Body of pancreas (tissue), 4 donors: ENCODE measurements at regions not wholly inside any gene's neighbourhood (a gene's known extent, or its start where the extent isn't known, plus 50 kb on each side); places are given as distances from the start of the nearest gene placed in this dataset.

Experiments
- ATAC-seq: fragments of 150-250 bp; one replicate; pipeline ENCODE4 v1.9.1; 2016
- DNase-seq, 4 donors: peaks; one replicate each; pipeline ENCODE4 v3.0.0-alpha.2; 2019
- H3K27ac ChIP-seq, 4 donors: fragments of 200-600 bp; sonication (generic); 1 replicate in 3 of 4; 2 replicates in 1 of 4; pipeline versions ENCODE4 v1.5.1 to v1.6.1; 2016 to 2019; ENCODE audit warnings: mild to moderate bottlenecking in 1 of 4, mixed read lengths in 1 of 4, moderate library complexity in 1 of 4
- H3K27me3 ChIP-seq, 2 donors: fragments of 200-600 bp; sonication (generic); one replicate each; pipeline ENCODE4 v1.6.0; 2016; ENCODE audit warnings: mild to moderate bottlenecking in 1 of 2
- H3K36me3 ChIP-seq, 2 donors: fragments of 200-600 bp; sonication (generic); replicated peaks in 1 of 2; 2 replicates each; pipeline ENCODE4 v1.5.1; 2016; ENCODE audit warnings: low read depth in 2 of 2; ENCODE audit not compliant: insufficient read depth in 1 of 2
- H3K4me1 ChIP-seq: fragments of 200-600 bp; sonication (generic); one replicate; pipeline ENCODE4 v1.6.0; 2016
- H3K4me3 ChIP-seq, 2 donors: fragments of 200-600 bp; sonication (generic); 1 replicate in 1 of 2; 2 replicates in 1 of 2; pipeline ENCODE4 v1.5.1; 2016 to 2019
- H3K9me3 ChIP-seq, 3 donors: fragments of 200-600 bp; sonication (generic); 1 replicate in 2 of 3; 2 replicates in 1 of 3; pipeline ENCODE4 v1.5.1; 2016
- POLR2A ChIP-seq, 3 donors: fragments of 450-650 bp; IDR thresholded peaks; one replicate each; pipeline ENCODE4 v1.6.1; 2016; ENCODE audit warnings: antibody characterized with exemption in 3 of 3, mild to moderate bottlenecking in 2 of 3
- WGBS, 2 donors: methylation state at CpG; one replicate each; pipeline ENCODE4 v1.1.5; 2017; 5-methylcytosine and 5-hydroxymethylcytosine counted together
- intact Hi-C: fragments of 100-400 bp; cut with DNase I; formaldehyde crosslinking; loops from one replicate; pipeline ENCODE4 v1.15.1; 2023
- TF ChIP-seq, protein P1 (sequence below), 7 experiments: fragments of 450-650 bp in 4 of 7; fragments of 200-600 bp in 3 of 7; sonication (generic) in 3 of 7; IDR thresholded peaks; one replicate each; pipeline ENCODE4 v1.5.1; 2016 to 2019; ENCODE audit warnings: antibody characterized with exemption in 7 of 7

DNA sequence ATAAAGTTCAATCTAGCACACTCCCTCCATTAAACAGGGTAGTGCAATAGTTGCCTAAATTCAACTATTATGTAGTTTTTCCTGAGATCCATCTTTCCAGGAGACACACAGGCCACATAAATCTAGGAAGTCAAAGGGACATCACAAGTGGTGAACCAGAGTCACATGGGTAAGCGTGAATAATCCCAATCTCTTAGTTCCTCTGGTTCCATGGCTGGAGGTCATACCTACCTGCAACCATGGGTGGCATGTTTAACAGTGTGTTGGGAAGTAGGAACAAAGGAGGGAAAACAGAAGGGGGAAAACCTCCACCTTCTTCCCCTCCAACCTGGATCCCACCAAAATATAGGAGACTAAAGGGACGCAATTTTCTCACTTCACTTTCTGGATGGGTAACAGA lies 2651.6 kb downstream of the ARAP2 start:
- no peak for TF ChIP-seq POLR2A (IDR thresholded peaks at IDR 0.05)
- no peak overlapping the region for H3K4me3 ChIP-seq
- ATAC-seq (no peak), DNase-seq (no peak)
- WGBS, 2 donors: 65 to 74% methylated on average over 2 of the region's 2 CpGs
- no peaks in the 10 kb centered on the region for H3K4me1 ChIP-seq
- H3K27ac ChIP-seq: no peak overlapping the region
- intact Hi-C loops: no loop called here
- no peaks in the 10 kb centered on the region for H3K36me3 ChIP-seq
- no peaks in the 10 kb centered on the region for H3K27me3 ChIP-seq
- peaks cover 0 to 22% (median 2%) of the 10 kb centered on the region in 3 donors for H3K9me3 ChIP-seq

DNA sequence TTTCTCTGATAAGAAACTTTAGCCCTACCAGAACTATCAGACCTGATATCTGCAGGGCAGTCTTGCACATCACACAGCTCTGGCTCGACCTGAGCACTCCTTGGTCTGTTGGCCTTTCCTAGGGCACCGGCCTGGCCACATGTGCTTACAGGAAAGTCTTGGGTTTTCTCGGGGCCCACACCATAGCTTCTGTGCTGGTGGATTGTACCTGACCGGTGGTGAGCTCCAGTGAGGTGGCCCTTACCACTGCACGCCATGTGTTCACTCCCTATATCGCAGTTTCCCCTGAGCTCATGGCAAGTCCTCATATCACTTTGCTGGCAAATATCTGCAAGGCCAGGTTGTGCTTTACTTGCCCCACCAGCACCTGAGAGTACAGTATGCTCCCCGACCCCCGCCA lies 2637.4 kb downstream of the ARAP2 start:
- TF ChIP-seq POLR2A (IDR thresholded peaks at IDR 0.05): no peak
- TF ChIP-seq, protein P1, sequence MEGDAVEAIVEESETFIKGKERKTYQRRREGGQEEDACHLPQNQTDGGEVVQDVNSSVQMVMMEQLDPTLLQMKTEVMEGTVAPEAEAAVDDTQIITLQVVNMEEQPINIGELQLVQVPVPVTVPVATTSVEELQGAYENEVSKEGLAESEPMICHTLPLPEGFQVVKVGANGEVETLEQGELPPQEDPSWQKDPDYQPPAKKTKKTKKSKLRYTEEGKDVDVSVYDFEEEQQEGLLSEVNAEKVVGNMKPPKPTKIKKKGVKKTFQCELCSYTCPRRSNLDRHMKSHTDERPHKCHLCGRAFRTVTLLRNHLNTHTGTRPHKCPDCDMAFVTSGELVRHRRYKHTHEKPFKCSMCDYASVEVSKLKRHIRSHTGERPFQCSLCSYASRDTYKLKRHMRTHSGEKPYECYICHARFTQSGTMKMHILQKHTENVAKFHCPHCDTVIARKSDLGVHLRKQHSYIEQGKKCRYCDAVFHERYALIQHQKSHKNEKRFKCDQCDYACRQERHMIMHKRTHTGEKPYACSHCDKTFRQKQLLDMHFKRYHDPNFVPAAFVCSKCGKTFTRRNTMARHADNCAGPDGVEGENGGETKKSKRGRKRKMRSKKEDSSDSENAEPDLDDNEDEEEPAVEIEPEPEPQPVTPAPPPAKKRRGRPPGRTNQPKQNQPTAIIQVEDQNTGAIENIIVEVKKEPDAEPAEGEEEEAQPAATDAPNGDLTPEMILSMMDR (IDR thresholded peaks at IDR 0.05): no peak
- Histone ChIP-seq H3K27ac (no peak overlapping the region), H3K36me3 (no peaks in the 10 kb centered on the region), H3K9me3 (peaks cover 0 to 10% (median 0%) of the 10 kb centered on the region in 3 donors), H3K27me3 (no peaks in the 10 kb centered on the region), H3K4me1 (no peaks in the 10 kb centered on the region), H3K4me3 (no peak overlapping the region)
- intact Hi-C loops: no loop called here
- DNase-seq: no peak
- ATAC-seq: no peak
- 76 to 81% methylated on average over 5 to 8 of the region's 8 CpGs for WGBS, 2 donors

DNA sequence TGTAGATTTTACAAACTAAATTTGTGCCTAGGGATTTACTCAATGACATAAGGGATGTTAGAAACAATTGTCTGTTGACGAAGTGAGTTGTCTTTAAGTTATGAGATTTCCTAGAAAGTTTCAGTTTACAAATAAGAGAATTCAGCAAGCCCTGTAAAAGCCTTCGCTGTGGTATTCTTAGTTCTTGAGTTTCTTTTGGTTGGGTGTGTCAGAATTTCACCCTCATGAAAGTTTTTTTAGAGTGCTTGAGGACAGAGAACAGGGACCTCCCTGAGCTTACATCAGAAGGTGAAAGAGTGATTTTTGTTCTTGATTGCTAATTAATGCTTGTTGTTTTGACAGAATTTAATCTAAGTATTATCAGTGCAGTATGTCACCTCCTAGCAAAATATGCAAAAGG lies 2628.2 kb downstream of the ARAP2 start:
- intact Hi-C loops: no loop called here
- no peaks in the 10 kb centered on the region for H3K36me3 ChIP-seq
- H3K9me3 ChIP-seq: no peaks in the 10 kb centered on the region
- 56 to 67% methylated on average over 2 of the region's 2 CpGs for WGBS, 2 donors
- ATAC-seq (no peak), DNase-seq (no peak)
- H3K4me1 ChIP-seq: no peaks in the 10 kb centered on the region
- H3K27me3 ChIP-seq: no peaks in the 10 kb centered on the region
- no peak for TF ChIP-seq POLR2A (IDR thresholded peaks at IDR 0.05)
- TF ChIP-seq, protein P1 (IDR thresholded peaks at IDR 0.05): no peak
- no peak overlapping the region for H3K27ac ChIP-seq
- H3K4me3 ChIP-seq: no peak overlapping the region

DNA sequence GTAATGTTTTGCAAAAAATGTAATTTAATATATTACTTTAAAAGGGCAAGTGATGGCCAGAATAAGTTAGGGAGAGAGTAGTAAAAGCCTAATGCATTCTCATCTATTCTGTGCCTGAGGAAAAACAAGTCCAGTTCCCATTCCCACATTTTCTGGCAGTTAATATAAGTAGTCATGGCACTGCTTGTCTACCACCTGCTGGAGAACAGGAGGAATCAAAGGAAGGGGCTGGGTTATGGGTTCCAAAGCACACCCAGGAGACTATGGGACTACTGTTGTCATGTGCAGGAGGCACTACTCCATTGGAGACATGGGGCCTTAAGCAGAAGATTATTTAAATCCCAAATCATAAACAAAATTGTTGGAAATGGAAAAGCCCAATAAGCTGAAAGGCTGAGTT lies 2618.6 kb downstream of the ARAP2 start:
- Histone ChIP-seq H3K9me3 (no peaks in the 10 kb centered on the region), H3K36me3 (no peaks in the 10 kb centered on the region), H3K27me3 (no peaks in the 10 kb centered on the region), H3K27ac (no peak overlapping the region), H3K4me1 (no peaks in the 10 kb centered on the region), H3K4me3 (no peak overlapping the region)
- DNase-seq (no peak), ATAC-seq (no peak)
- intact Hi-C loops: no loop called here
- no peak for TF ChIP-seq POLR2A (IDR thresholded peaks at IDR 0.05)
- TF ChIP-seq, protein P1 (IDR thresholded peaks at IDR 0.05): no peak

DNA sequence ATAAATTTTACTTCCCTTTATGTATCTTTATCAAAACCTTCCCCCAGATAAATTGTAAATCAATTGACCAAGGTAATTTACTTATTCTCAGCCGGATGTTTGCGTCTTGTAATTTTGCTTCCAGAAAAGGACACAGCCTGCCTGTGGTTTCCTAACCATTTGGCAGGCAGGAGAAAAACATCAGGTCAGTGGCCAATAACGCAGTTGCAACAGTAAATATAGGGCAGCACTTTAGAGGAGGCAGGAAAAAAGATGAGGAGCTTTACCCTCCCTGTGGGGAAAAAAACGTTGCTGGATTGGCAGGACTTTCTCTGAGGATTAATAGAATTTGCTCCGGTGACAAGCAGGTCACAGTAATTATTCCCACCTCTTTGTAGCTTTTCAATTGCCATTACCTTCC lies 2618.1 kb downstream of the ARAP2 start:
- Histone ChIP-seq H3K36me3 (no peaks in the 10 kb centered on the region), H3K27ac (no peak overlapping the region), H3K4me1 (no peaks in the 10 kb centered on the region), H3K4me3 (no peak overlapping the region), H3K9me3 (no peaks in the 10 kb centered on the region), H3K27me3 (no peaks in the 10 kb centered on the region)
- DNase-seq (no peak), ATAC-seq (no peak)
- intact Hi-C loops: no loop called here
- TF ChIP-seq POLR2A (IDR thresholded peaks at IDR 0.05): no peak
- WGBS, 2 donors: 5 to 14% methylated on average over 5 of the region's 5 CpGs

DNA sequence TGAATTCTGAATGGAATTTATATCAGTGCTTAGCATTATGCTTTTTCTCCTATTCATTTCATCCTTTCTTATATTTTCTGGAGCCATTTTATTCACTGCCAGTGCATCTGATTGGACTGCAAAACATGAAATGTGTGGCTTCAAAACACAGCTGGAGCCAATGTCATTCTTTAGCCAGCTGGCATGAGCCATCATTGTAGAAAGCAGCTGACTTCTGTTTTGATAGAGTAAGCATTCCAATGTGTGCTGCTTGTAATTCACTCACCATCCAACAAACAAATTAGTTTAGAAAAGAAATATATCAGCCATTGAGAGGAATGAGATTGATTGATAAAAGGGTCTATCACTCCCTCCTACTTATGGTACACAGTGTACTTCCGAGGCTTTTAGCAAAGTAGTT lies 2616.0 kb downstream of the ARAP2 start:
- intact Hi-C loops: no loop called here
- no peak overlapping the region for H3K4me3 ChIP-seq
- WGBS, 2 donors: 36 to 42% methylated on average over 1 of the region's 1 CpG
- ATAC-seq: no peak
- no peak overlapping the region for H3K27ac ChIP-seq
- no peak for DNase-seq
- H3K27me3 ChIP-seq: no peaks in the 10 kb centered on the region
- H3K4me1 ChIP-seq: no peaks in the 10 kb centered on the region
- no peaks in the 10 kb centered on the region for H3K9me3 ChIP-seq
- no peaks in the 10 kb centered on the region for H3K36me3 ChIP-seq
- no peak for TF ChIP-seq POLR2A (IDR thresholded peaks at IDR 0.05)
- TF ChIP-seq, protein P1 (IDR thresholded peaks at IDR 0.05): no peak
